ENCODE measurements at regions not wholly inside any gene's neighbourhood (a gene's known extent, or its start where the extent isn't known, plus 50 kb on each side); places are given as distances from the start of the nearest gene placed in this dataset.
"Not testable (repeated sequence)": the region's sequence is repeated elsewhere in the genome, so short reads cannot be mapped to it uniquely, and the experiment has no call there.

DNA sequence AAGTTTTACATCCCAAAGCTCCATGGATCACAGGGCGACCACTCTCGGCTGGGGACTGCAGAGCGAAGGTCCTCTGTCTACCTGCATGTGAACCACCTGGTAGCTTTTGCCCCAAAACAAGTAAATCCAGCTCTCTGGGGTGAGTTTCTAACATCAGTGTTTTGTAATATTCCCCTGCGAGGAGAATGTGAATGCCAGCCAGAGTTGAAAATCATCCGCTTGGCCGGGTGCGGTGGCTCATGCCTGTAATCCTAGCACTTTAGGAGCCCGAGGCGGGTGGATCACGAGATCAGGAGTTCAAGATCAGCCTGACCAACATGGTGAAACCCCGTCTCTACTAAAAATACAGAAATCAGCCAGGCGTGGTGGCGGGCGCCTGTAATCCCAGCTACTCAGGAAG is 89.9 kb upstream of the SEC14L1 start:
- TF ChIP-seq, protein P1, sequence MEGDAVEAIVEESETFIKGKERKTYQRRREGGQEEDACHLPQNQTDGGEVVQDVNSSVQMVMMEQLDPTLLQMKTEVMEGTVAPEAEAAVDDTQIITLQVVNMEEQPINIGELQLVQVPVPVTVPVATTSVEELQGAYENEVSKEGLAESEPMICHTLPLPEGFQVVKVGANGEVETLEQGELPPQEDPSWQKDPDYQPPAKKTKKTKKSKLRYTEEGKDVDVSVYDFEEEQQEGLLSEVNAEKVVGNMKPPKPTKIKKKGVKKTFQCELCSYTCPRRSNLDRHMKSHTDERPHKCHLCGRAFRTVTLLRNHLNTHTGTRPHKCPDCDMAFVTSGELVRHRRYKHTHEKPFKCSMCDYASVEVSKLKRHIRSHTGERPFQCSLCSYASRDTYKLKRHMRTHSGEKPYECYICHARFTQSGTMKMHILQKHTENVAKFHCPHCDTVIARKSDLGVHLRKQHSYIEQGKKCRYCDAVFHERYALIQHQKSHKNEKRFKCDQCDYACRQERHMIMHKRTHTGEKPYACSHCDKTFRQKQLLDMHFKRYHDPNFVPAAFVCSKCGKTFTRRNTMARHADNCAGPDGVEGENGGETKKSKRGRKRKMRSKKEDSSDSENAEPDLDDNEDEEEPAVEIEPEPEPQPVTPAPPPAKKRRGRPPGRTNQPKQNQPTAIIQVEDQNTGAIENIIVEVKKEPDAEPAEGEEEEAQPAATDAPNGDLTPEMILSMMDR (IDR thresholded peaks at IDR 0.05): not testable (repeated sequence)
- not testable (repeated sequence) for TF ChIP-seq EZH2phosphoT487 (IDR thresholded peaks at IDR 0.05; ENCODE audit: borderline replicate concordance, low read depth); EP300 (IDR thresholded peaks at IDR 0.05; ENCODE audit: borderline replicate concordance in 1 of 2, low read depth in 1 of 2, low read length in 1 of 2); RCOR1 (IDR thresholded peaks at IDR 0.05; ENCODE audit: low read length); NRF1 (IDR thresholded peaks at IDR 0.05; ENCODE audit: low read depth, low read length); JUND (IDR thresholded peaks at IDR 0.05); FOXM1 (IDR thresholded peaks at IDR 0.05; ENCODE audit: low read depth); MXI1 (IDR thresholded peaks at IDR 0.05; ENCODE audit: low read depth, low read length)
- TF ChIP-seq, protein P2, sequence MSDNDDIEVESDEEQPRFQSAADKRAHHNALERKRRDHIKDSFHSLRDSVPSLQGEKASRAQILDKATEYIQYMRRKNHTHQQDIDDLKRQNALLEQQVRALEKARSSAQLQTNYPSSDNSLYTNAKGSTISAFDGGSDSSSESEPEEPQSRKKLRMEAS (IDR thresholded peaks at IDR 0.05; ENCODE audit: low read depth): not testable (repeated sequence)
- TF ChIP-seq, protein P3, sequence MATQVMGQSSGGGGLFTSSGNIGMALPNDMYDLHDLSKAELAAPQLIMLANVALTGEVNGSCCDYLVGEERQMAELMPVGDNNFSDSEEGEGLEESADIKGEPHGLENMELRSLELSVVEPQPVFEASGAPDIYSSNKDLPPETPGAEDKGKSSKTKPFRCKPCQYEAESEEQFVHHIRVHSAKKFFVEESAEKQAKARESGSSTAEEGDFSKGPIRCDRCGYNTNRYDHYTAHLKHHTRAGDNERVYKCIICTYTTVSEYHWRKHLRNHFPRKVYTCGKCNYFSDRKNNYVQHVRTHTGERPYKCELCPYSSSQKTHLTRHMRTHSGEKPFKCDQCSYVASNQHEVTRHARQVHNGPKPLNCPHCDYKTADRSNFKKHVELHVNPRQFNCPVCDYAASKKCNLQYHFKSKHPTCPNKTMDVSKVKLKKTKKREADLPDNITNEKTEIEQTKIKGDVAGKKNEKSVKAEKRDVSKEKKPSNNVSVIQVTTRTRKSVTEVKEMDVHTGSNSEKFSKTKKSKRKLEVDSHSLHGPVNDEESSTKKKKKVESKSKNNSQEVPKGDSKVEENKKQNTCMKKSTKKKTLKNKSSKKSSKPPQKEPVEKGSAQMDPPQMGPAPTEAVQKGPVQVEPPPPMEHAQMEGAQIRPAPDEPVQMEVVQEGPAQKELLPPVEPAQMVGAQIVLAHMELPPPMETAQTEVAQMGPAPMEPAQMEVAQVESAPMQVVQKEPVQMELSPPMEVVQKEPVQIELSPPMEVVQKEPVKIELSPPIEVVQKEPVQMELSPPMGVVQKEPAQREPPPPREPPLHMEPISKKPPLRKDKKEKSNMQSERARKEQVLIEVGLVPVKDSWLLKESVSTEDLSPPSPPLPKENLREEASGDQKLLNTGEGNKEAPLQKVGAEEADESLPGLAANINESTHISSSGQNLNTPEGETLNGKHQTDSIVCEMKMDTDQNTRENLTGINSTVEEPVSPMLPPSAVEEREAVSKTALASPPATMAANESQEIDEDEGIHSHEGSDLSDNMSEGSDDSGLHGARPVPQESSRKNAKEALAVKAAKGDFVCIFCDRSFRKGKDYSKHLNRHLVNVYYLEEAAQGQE (IDR thresholded peaks at IDR 0.05; ENCODE audit: low read depth, low read length): not testable (repeated sequence)
- TF ChIP-seq, protein P4, sequence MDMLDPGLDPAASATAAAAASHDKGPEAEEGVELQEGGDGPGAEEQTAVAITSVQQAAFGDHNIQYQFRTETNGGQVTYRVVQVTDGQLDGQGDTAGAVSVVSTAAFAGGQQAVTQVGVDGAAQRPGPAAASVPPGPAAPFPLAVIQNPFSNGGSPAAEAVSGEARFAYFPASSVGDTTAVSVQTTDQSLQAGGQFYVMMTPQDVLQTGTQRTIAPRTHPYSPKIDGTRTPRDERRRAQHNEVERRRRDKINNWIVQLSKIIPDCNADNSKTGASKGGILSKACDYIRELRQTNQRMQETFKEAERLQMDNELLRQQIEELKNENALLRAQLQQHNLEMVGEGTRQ (IDR thresholded peaks at IDR 0.05; ENCODE audit: borderline replicate concordance, low read depth, low read length): not testable (repeated sequence)
